GM18873 (cell line): ENCODE measurements at regions not wholly inside any gene's neighbourhood (a gene's known extent, or its start where the extent isn't known, plus 50 kb on each side); places are given as distances from the start of the nearest gene placed in this dataset.

Experiments used
- ATAC-seq: cut with Tn5 transposase; IDR thresholded peaks from one replicate; pipeline ENCODE4 v1.9.1; 2021; ENCODE audit warnings: mild to moderate bottlenecking, moderate library complexity, moderate number of reproducible peaks; ENCODE audit not compliant: unreplicated experiment, low FRiP score

GRCh38 chr3:117277816-117278215, 568.2 kb downstream of the TUSC7 start:
- ATAC-seq: no peak

- ATAC-seq: peak; percentile 98
Measured at GRCh38 chr3:117278424-117279190, 569.0 kb downstream of the TUSC7 start.

- ATAC-seq: no peak
Measured at GRCh38 chr3:117281371-117281770, 571.8 kb downstream of the TUSC7 start.

- no peak for ATAC-seq
Measured at GRCh38 chr3:117282566-117282965, 573.0 kb downstream of the TUSC7 start.

GRCh38 chr3:117285737-117286136, 576.2 kb downstream of the TUSC7 start:
- ATAC-seq: no peak

- ATAC-seq: no peak
Measured at GRCh38 chr3:117286488-117286887, 576.9 kb downstream of the TUSC7 start.

GRCh38 chr3:117287602-117288001, 578.0 kb downstream of the TUSC7 start:
- no peak for ATAC-seq

GRCh38 chr3:117291476-117291875, 581.9 kb downstream of the TUSC7 start:
- no peak for ATAC-seq

GRCh38 chr3:117297065-117297464, 587.5 kb downstream of the TUSC7 start:
- no peak for ATAC-seq

GRCh38 chr3:117297541-117297940, 588.0 kb downstream of the TUSC7 start:
- ATAC-seq: no peak

GRCh38 chr3:117298273-117298672, 588.7 kb downstream of the TUSC7 start:
- no peak for ATAC-seq

- no peak for ATAC-seq
Measured at GRCh38 chr3:117302428-117302827, 592.8 kb downstream of the TUSC7 start.

GRCh38 chr3:117303443-117303842, 593.9 kb downstream of the TUSC7 start:
- ATAC-seq: no peak

GRCh38 chr3:117304681-117305080, 595.1 kb downstream of the TUSC7 start:
- no peak for ATAC-seq

- no peak for ATAC-seq
Measured at GRCh38 chr3:117305681-117306080, 596.1 kb downstream of the TUSC7 start.

- ATAC-seq: no peak
Measured at GRCh38 chr3:117306299-117306698, 596.7 kb downstream of the TUSC7 start.

- ATAC-seq: no peak
Measured at GRCh38 chr3:117308353-117308752, 598.8 kb downstream of the TUSC7 start.

GRCh38 chr3:117308756-117309155, 599.2 kb downstream of the TUSC7 start:
- no peak for ATAC-seq

GRCh38 chr3:117310536-117310935, 601.0 kb downstream of the TUSC7 start:
- no peak for ATAC-seq

GRCh38 chr3:117314441-117315150, 605.0 kb downstream of the TUSC7 start:
- ATAC-seq: no peak

- no peak for ATAC-seq
Measured at GRCh38 chr3:117322866-117323265, 613.3 kb downstream of the TUSC7 start.

- ATAC-seq: no peak
Measured at GRCh38 chr3:117346901-117347300, 637.3 kb downstream of the TUSC7 start.
